Natural killer cell (primary cell): ENCODE measurements at regions not wholly inside any gene's neighbourhood (a gene's known extent, or its start where the extent isn't known, plus 50 kb on each side); places are given as distances from the start of the nearest gene placed in this dataset.

Source experiments
- ATAC-seq, 3 donors: fragments of 150-1000 bp in 2 of 3; fragments of 200-7000 bp in 1 of 3; cut with Tn5 transposase; 1 replicate in 1 of 3; 2 replicates in 2 of 3; pipeline ENCODE4 v1.10.0; 2021; ENCODE audit warnings: mild to moderate bottlenecking in 2 of 3, moderate library complexity in 2 of 3
- DNase-seq, 2 donors: peaks; one replicate each; pipeline versions ENCODE4 v3.0.0 to v3.0.0-alpha.2; 2013 to 2021; ENCODE audit warnings: mixed read lengths in 1 of 2
- H3K27ac ChIP-seq: one replicate; pipeline ENCODE4 v1.5.1; 2013; ENCODE audit warnings: mild to moderate bottlenecking, low read length
- H3K27me3 ChIP-seq: one replicate; pipeline ENCODE4 v1.6.1; 2013; ENCODE audit warnings: low read length; ENCODE audit not compliant: control insufficient read depth, insufficient read depth
- H3K36me3 ChIP-seq: one replicate; pipeline ENCODE4 v1.6.1; 2013; ENCODE audit warnings: low read length; ENCODE audit not compliant: control insufficient read depth, insufficient read depth
- H3K4me1 ChIP-seq: one replicate; pipeline ENCODE4 v1.6.1; 2013; ENCODE audit warnings: low read length; ENCODE audit not compliant: control insufficient read depth, insufficient read depth
- H3K4me3 ChIP-seq: one replicate; pipeline ENCODE4 v1.5.1; 2013; ENCODE audit warnings: low read length
- H3K9me3 ChIP-seq: one replicate; pipeline ENCODE4 v1.6.1; 2013; ENCODE audit warnings: low read length; ENCODE audit not compliant: control insufficient read depth, insufficient read depth
- H3K27ac Mint-ChIP-seq, 2 donors: one replicate each; pipeline ENCODE4 v1.8.0; 2022; ENCODE audit warnings: mild to moderate bottlenecking in 2 of 2, mixed read lengths in 2 of 2, moderate library complexity in 1 of 2
- H3K27me3 Mint-ChIP-seq, 2 donors: one replicate each; pipeline ENCODE4 v1.8.0; 2022; ENCODE audit warnings: low read depth in 2 of 2, mixed read lengths in 2 of 2
- H3K36me3 Mint-ChIP-seq: one replicate; pipeline ENCODE4 v1.8.0; 2022; ENCODE audit warnings: mixed read lengths
- H3K4me1 Mint-ChIP-seq, 2 donors: one replicate each; pipeline ENCODE4 v1.8.0; 2022; ENCODE audit warnings: mixed read lengths in 2 of 2
- H3K4me3 Mint-ChIP-seq: one replicate; pipeline ENCODE4 v1.8.0; 2022; ENCODE audit warnings: mild to moderate bottlenecking, moderate library complexity, mixed read lengths
- H3K9me3 Mint-ChIP-seq, 2 donors: one replicate each; pipeline ENCODE4 v1.8.0; 2022; ENCODE audit warnings: mixed read lengths in 2 of 2
- CTCF ChIP-seq: fragments of 200-600 bp; IDR thresholded peaks from one replicate; pipeline ENCODE4 v1.8.0; 2022; ENCODE audit warnings: antibody characterized with exemption
- WGBS: methylation state at CpG from one replicate; pipeline ENCODE4 v1.1.7; 2013; ENCODE audit warnings: missing lambda C conversion rate; ENCODE audit not compliant: insufficient coverage; 5-methylcytosine and 5-hydroxymethylcytosine counted together
- intact Hi-C: fragments of 100-400 bp; cut with micrococcal nuclease; formaldehyde crosslinking; loops from one replicate; pipeline ENCODE4 v1.14.2; 2022

- H3K4me3 Mint-ChIP-seq = no peak overlapping the region
- H3K27ac Mint-ChIP-seq = no peak overlapping the region
- DNase-seq = no peak
- H3K4me1 Mint-ChIP-seq = no peaks in the 10 kb centered on the region
- intact Hi-C loops = no loop called here
- WGBS = 91% methylated on average over 2 of the region's 2 CpGs
- no peaks in the 10 kb centered on the region for H3K27me3 Mint-ChIP-seq
- no peaks in the 10 kb centered on the region for H3K36me3 ChIP-seq
- peaks cover 16 to 18% of the 10 kb centered on the region in 2 donors for H3K9me3 Mint-ChIP-seq
- no peak overlapping the region for H3K27ac ChIP-seq
- no peak for TF ChIP-seq CTCF
- H3K36me3 Mint-ChIP-seq = no peaks in the 10 kb centered on the region
- H3K4me1 ChIP-seq = no peaks in the 10 kb centered on the region
- no peak overlapping the region for H3K4me3 ChIP-seq
- H3K27me3 ChIP-seq = no peaks in the 10 kb centered on the region
- H3K9me3 ChIP-seq = peaks cover 17% of the 10 kb centered on the region
- ATAC-seq = no peak
These were observed 132.3 kb downstream of the TINAG start for GRCh38 chr6:54440549-54440948.

DNA sequence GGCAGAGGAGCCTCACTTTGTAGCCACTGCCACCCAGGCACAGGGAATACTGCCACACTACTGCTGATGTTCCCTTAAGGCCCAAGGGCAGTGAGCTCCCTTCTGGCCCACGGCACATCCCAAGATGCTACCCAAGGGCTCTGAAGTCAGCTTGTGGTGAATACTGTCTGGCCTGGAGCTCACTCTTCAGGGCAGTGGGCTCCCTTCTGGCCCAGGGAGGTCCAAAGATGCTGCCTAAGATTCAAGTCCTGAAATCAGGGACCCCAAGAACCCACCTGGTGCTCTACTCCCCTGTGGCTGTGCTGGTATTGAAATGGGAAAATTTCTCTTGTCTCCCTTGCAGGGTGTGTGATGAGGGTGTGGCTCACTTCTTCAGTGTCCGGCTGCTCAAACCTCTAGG is 132.8 kb downstream of the TINAG start:
- no peak overlapping the region for H3K4me3 Mint-ChIP-seq
- Histone ChIP-seq H3K27me3 (no peaks in the 10 kb centered on the region), H3K36me3 (no peaks in the 10 kb centered on the region), H3K9me3 (peaks cover 17% of the 10 kb centered on the region), H3K4me1 (no peaks in the 10 kb centered on the region), H3K27ac (no peak overlapping the region), H3K4me3 (no peak overlapping the region)
- H3K27me3 Mint-ChIP-seq = no peaks in the 10 kb centered on the region
- intact Hi-C loops = no loop called here
- H3K36me3 Mint-ChIP-seq = no peaks in the 10 kb centered on the region
- H3K9me3 Mint-ChIP-seq = peaks cover 20 to 21% of the 10 kb centered on the region in 2 donors
- H3K4me1 Mint-ChIP-seq = no peaks in the 10 kb centered on the region
- WGBS = 93% methylated on average over 2 of the region's 2 CpGs
- DNase-seq = no peak
- H3K27ac Mint-ChIP-seq = no peak overlapping the region
- no peak for ATAC-seq
- TF ChIP-seq CTCF = no peak

GRCh38 chr6:54441687-54442248 is 133.5 kb downstream of the TINAG start:
- no peak for ATAC-seq
- H3K4me1 ChIP-seq = no peaks in the 10 kb centered on the region
- H3K4me3 Mint-ChIP-seq = no peak overlapping the region
- intact Hi-C loops = no loop called here
- H3K36me3 ChIP-seq = no peaks in the 10 kb centered on the region
- H3K9me3 ChIP-seq = peaks cover 17% of the 10 kb centered on the region
- no peak overlapping the region for H3K27ac ChIP-seq
- WGBS = 84% methylated on average over 7 of the region's 7 CpGs
- H3K27me3 Mint-ChIP-seq = no peaks in the 10 kb centered on the region
- DNase-seq = no peak
- no peak overlapping the region for H3K27ac Mint-ChIP-seq
- peaks cover 24 to 25% of the 10 kb centered on the region in 2 donors for H3K9me3 Mint-ChIP-seq
- TF ChIP-seq CTCF = no peak
- H3K4me1 Mint-ChIP-seq = no peaks in the 10 kb centered on the region
- no peaks in the 10 kb centered on the region for H3K36me3 Mint-ChIP-seq
- no peaks in the 10 kb centered on the region for H3K27me3 ChIP-seq
- no peak overlapping the region for H3K4me3 ChIP-seq

DNA sequence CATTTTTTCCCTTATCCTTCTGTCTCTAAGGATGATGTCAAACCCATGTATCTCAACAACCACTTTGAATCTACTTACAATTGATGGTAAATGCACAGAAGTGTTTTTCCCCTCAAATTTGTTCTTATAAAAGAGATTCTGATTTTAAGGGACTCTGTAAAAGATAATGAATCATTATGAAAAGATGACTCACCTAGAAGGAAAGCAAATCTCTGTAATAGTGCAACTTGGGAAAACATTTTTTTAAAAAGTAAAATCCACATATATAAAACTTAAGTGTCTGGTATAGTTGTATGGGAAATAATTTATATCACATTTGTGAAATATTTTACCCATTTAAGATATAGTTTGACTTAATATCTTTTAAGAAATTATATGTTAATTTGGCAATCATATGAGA is 137.0 kb downstream of the TINAG start:
- TF ChIP-seq CTCF = no peak
- Histone ChIP-seq H3K36me3 (no peaks in the 10 kb centered on the region), H3K27me3 (no peaks in the 10 kb centered on the region), H3K27ac (no peak overlapping the region), H3K4me1 (no peaks in the 10 kb centered on the region), H3K4me3 (no peak overlapping the region), H3K9me3 (peaks cover 17% of the 10 kb centered on the region)
- Mint-ChIP-seq H3K27me3 (no peaks in the 10 kb centered on the region), H3K4me1 (no peaks in the 10 kb centered on the region), H3K36me3 (no peaks in the 10 kb centered on the region), H3K9me3 (peaks cover 17 to 20% of the 10 kb centered on the region in 2 donors), H3K27ac (no peak overlapping the region), H3K4me3 (no peak overlapping the region)
- intact Hi-C loops = no loop called here
- DNase-seq (no peak), ATAC-seq (no peak)
